CD4-positive, alpha-beta memory T cell (primary cell): ENCODE measurements at regions not wholly inside any gene's neighbourhood (a gene's known extent, or its start where the extent isn't known, plus 50 kb on each side); places are given as distances from the start of the nearest gene placed in this dataset.
"Not testable (repeated sequence)": the region's sequence is repeated elsewhere in the genome, so short reads cannot be mapped to it uniquely, and the experiment has no call there.

Experiments used
- CTCF ChIA-PET: fragments of 350-600 bp; sonication (Branson Sonifier 250); formaldehyde crosslinking; loops from one replicate; lab custom pipeline; 2021; ENCODE audit warnings: inconsistent platforms; ENCODE audit not compliant: partially characterized antibody; lab: Charles Lee
- POLR2A ChIA-PET: fragments of 350-600 bp; sonication (Branson Sonifier 250); formaldehyde crosslinking; loops from one replicate; lab custom pipeline; 2021; ENCODE audit not compliant: partially characterized antibody; lab: Charles Lee
- DNase-seq, 5 donors: peaks; one replicate each; pipeline versions ENCODE4 v3.0.0 to v3.0.0-alpha.2; 2020 to 2022; ENCODE audit warnings: mixed read lengths in 1 of 5
- H3K27ac ChIP-seq: one replicate; pipeline ENCODE4 v1.7.0; 2013; ENCODE audit warnings: low read depth, low read length
- H3K27me3 ChIP-seq: 2 replicates; pipeline ENCODE4 v1.7.0; 2013; ENCODE audit warnings: mild to moderate bottlenecking, low read length, moderate library complexity; ENCODE audit not compliant: insufficient read depth
- H3K36me3 ChIP-seq: 2 replicates; pipeline ENCODE4 v1.7.0; 2013; ENCODE audit warnings: mild to moderate bottlenecking, low read length, moderate library complexity; ENCODE audit not compliant: insufficient read depth
- H3K4me1 ChIP-seq: 2 replicates; pipeline ENCODE4 v1.7.0; 2013; ENCODE audit warnings: mild to moderate bottlenecking, low read length, moderate library complexity; ENCODE audit not compliant: insufficient read depth
- H3K4me3 ChIP-seq, 2 donors: one replicate each; pipeline ENCODE4 v1.7.0; 2013; ENCODE audit warnings: low read length in 2 of 2, mild to moderate bottlenecking in 1 of 2
- H3K9me3 ChIP-seq, 2 donors: one replicate each; pipeline ENCODE4 v1.7.0; 2013; ENCODE audit warnings: low read length in 2 of 2, control low read depth in 1 of 2; ENCODE audit not compliant: control insufficient read depth in 1 of 2
- H3K27ac Mint-ChIP-seq, 7 donors: one replicate each; pipeline ENCODE4 v1.8.0; 2020 to 2021; ENCODE audit warnings: mixed read lengths in 7 of 7, mild to moderate bottlenecking in 6 of 7, inconsistent platforms in 3 of 7, moderate library complexity in 3 of 7
- H3K27me3 Mint-ChIP-seq, 2 donors: one replicate each; pipeline ENCODE4 v1.8.0; 2020 to 2021; ENCODE audit warnings: mixed read lengths in 2 of 2
- H3K36me3 Mint-ChIP-seq, 2 donors: one replicate each; pipeline ENCODE4 v1.8.0; 2020 to 2021; ENCODE audit warnings: mixed read lengths in 2 of 2, inconsistent platforms in 1 of 2, mild to moderate bottlenecking in 1 of 2
- H3K4me1 Mint-ChIP-seq, 4 donors: one replicate each; pipeline ENCODE4 v1.8.0; 2020 to 2021; ENCODE audit warnings: mixed read lengths in 4 of 4, mild to moderate bottlenecking in 1 of 4
- H3K4me3 Mint-ChIP-seq, 8 donors: one replicate each; pipeline ENCODE4 v1.8.0; 2020 to 2021; ENCODE audit warnings: mixed read lengths in 8 of 8, mild to moderate bottlenecking in 7 of 8, moderate library complexity in 6 of 8, inconsistent platforms in 3 of 8
- H3K9me3 Mint-ChIP-seq, 8 donors: one replicate each; pipeline ENCODE4 v1.8.0; 2020 to 2021; ENCODE audit warnings: mixed read lengths in 8 of 8, mild to moderate bottlenecking in 5 of 8, inconsistent platforms in 3 of 8, moderate library complexity in 1 of 8
- intact Hi-C: fragments of 100-400 bp; cut with micrococcal nuclease; formaldehyde crosslinking; loops from one replicate; pipeline ENCODE4 v1.15.1; 2023

GRCh38 chr6:135622081-135622480, 124.5 kb upstream of the AHI1 start:
- intact Hi-C loops: no loop called here
- Mint-ChIP-seq H3K4me3 (no peak overlapping the region), H3K36me3 (no peaks in the 10 kb centered on the region), H3K4me1 (peaks cover 3 to 11% (median 8%) of the 10 kb centered on the region in 4 donors), H3K27me3 (peaks cover 1 to 2% of the 10 kb centered on the region in 2 donors), H3K9me3 (peaks cover 0 to 3% (median 0%) of the 10 kb centered on the region in 8 donors), H3K27ac (no peak overlapping the region)
- DNase-seq: no peak
- CTCF ChIA-PET: interaction anchor here (0.7 kb wide), 1 partner anchor 1013 kb away, joined by 3 read pairs; no protein-coding TSS in a partner anchor
- Histone ChIP-seq H3K9me3 (no peaks in the 10 kb centered on the region), H3K27me3 (no peaks in the 10 kb centered on the region), H3K4me3 (no peak overlapping the region), H3K4me1 (no peaks in the 10 kb centered on the region), H3K27ac (no peak overlapping the region), H3K36me3 (no peaks in the 10 kb centered on the region)
- POLR2A ChIA-PET: no interaction called here

- Histone ChIP-seq H3K36me3 (no peaks in the 10 kb centered on the region), H3K27me3 (no peaks in the 10 kb centered on the region), H3K27ac (no peak overlapping the region), H3K4me3 (no peak overlapping the region), H3K9me3 (no peaks in the 10 kb centered on the region), H3K4me1 (no peaks in the 10 kb centered on the region)
- Mint-ChIP-seq H3K27ac (no peak overlapping the region), H3K36me3 (no peaks in the 10 kb centered on the region), H3K4me3 (no peak overlapping the region), H3K9me3 (peaks cover 0 to 3% (median 0%) of the 10 kb centered on the region in 8 donors), H3K27me3 (peaks cover 0 to 2% of the 10 kb centered on the region in 2 donors), H3K4me1 (peaks cover 3 to 11% (median 8%) of the 10 kb centered on the region in 4 donors)
- DNase-seq: no peak
- ChIA-PET CTCF (interaction anchor here (1.1 kb wide), 1 partner anchor 603 kb away, joined by 3 read pairs; no protein-coding TSS in a partner anchor), POLR2A (no interaction called here)
- intact Hi-C loops: no loop called here
These were observed 126.4 kb upstream of the AHI1 start for GRCh38 chr6:135623979-135624378.

GRCh38 chr6:135624402-135625295, 127.1 kb upstream of the AHI1 start:
- peaks cover 0 to 3% (median 0%) of the 10 kb centered on the region in 8 donors for H3K9me3 Mint-ChIP-seq

DNA sequence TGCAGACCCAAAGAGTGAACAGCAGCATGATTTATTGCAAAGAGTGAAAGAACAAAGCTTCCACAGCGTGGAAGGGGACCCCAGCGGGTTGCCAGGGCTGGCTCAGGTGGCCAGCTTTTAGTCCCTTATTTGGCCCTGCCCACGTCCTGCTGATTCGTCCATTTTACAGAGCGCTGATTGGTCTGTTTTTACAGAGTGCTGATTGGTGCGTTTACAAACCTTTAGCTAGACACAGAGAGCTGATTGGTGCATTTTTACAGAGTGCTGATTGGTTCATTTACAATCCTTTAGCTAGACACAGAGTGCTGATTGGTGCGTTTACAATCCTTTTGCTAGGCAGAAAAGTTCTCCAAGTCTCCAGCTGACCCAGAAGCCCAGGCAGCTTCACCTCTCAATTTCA, 128.5 kb upstream of the AHI1 start:
- intact Hi-C loops, H3K27ac Mint-ChIP-seq, H3K9me3 ChIP-seq, H3K27ac ChIP-seq, H3K36me3 Mint-ChIP-seq, POLR2A ChIA-PET, H3K36me3 ChIP-seq, H3K27me3 Mint-ChIP-seq, H3K4me1 ChIP-seq, H3K9me3 Mint-ChIP-seq, H3K27me3 ChIP-seq, CTCF ChIA-PET, H3K4me3 Mint-ChIP-seq, H3K4me3 ChIP-seq, DNase-seq: not testable (repeated sequence)
- H3K4me1 Mint-ChIP-seq: peaks cover 3 to 11% (median 8%) of the 10 kb centered on the region in 4 donors

More at GRCh38 chr6:135624402-135625295, 127.1 kb upstream of the AHI1 start:
- Mint-ChIP-seq H3K27me3 (peaks cover 0 to 2% of the 10 kb centered on the region in 2 donors), H3K4me1 (peaks cover 3 to 11% (median 8%) of the 10 kb centered on the region in 4 donors), H3K4me3 (no peak overlapping the region), H3K27ac (no peak overlapping the region), H3K36me3 (no peaks in the 10 kb centered on the region)
- no peaks in the 10 kb centered on the region for H3K4me1 ChIP-seq
- H3K27me3 ChIP-seq: no peaks in the 10 kb centered on the region
- intact Hi-C loops: no loop called here
- H3K9me3 ChIP-seq: no peaks in the 10 kb centered on the region
- ChIA-PET POLR2A (no interaction called here), CTCF (interaction anchor here (0.9 to 1.1 kb wide), 2 partner anchors 285 to 602 kb away, joined by 3 read pairs; no protein-coding TSS in a partner anchor)
- peak in 2 of 5 donors; percentile 0 to 1 for DNase-seq
- H3K4me3 ChIP-seq: no peak overlapping the region
- H3K27ac ChIP-seq: no peak overlapping the region
- no peaks in the 10 kb centered on the region for H3K36me3 ChIP-seq

GRCh38 chr6:135627092-135627715, 129.7 kb upstream of the AHI1 start:
- Mint-ChIP-seq H3K36me3 (no peaks in the 10 kb centered on the region), H3K4me3 (no peak overlapping the region), H3K27ac (no peak overlapping the region), H3K4me1 (peaks cover 3 to 11% (median 8%) of the 10 kb centered on the region in 4 donors), H3K9me3 (peaks cover 0 to 2% (median 0%) of the 10 kb centered on the region in 8 donors), H3K27me3 (peaks cover 0 to 2% of the 10 kb centered on the region in 2 donors)
- H3K4me1 ChIP-seq: no peaks in the 10 kb centered on the region
- ChIA-PET POLR2A (no interaction called here), CTCF (no interaction called here)
- H3K27me3 ChIP-seq: no peaks in the 10 kb centered on the region
- intact Hi-C loops: no loop called here
- no peaks in the 10 kb centered on the region for H3K9me3 ChIP-seq
- H3K4me3 ChIP-seq: no peak overlapping the region
- H3K36me3 ChIP-seq: no peaks in the 10 kb centered on the region
- no peak for DNase-seq
- no peak overlapping the region for H3K27ac ChIP-seq

- intact Hi-C loops: no loop called here
- CTCF ChIA-PET: no interaction called here
- no peaks in the 10 kb centered on the region for H3K36me3 Mint-ChIP-seq
These were observed 133.3 kb upstream of the AHI1 start for GRCh38 chr6:135630789-135631376.

DNA sequence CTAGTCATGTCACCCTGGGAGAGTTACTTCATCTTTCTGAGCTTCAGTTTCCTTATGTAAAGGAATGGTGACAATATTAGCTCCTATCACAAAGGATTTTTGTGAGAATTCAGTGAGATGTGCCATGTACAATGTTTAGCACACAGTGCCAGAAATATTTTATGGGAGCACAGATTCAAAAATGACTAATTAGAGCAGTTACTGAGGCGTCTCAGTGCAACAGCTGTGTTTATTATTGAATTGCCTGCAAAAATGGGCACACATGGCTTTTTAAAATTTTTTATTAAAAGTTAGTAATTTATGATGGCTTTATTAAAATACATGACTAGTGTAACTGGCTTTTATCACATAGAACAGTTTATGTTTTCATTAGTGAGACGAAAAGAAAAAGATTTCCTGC, 134.3 kb upstream of the AHI1 start:
- no peaks in the 10 kb centered on the region for H3K27me3 ChIP-seq
- H3K36me3 ChIP-seq: no peaks in the 10 kb centered on the region
- H3K27ac ChIP-seq: no peak overlapping the region
- no peaks in the 10 kb centered on the region for H3K36me3 Mint-ChIP-seq
- ChIA-PET POLR2A (no interaction called here), CTCF (no interaction called here)
- H3K9me3 Mint-ChIP-seq: no peaks in the 10 kb centered on the region
- DNase-seq: no peak
- no peak overlapping the region for H3K27ac Mint-ChIP-seq
- no peak overlapping the region for H3K4me3 Mint-ChIP-seq
- H3K4me1 Mint-ChIP-seq: no peaks in the 10 kb centered on the region
- no peaks in the 10 kb centered on the region for H3K9me3 ChIP-seq
- H3K27me3 Mint-ChIP-seq: peaks cover 0 to 8% of the 10 kb centered on the region in 2 donors
- H3K4me1 ChIP-seq: no peaks in the 10 kb centered on the region
- intact Hi-C loops: no loop called here
- H3K4me3 ChIP-seq: no peak overlapping the region

More at GRCh38 chr6:135630789-135631376, 133.3 kb upstream of the AHI1 start:
- Mint-ChIP-seq H3K27me3 (peaks cover 0 to 6% of the 10 kb centered on the region in 2 donors), H3K4me1 (no peaks in the 10 kb centered on the region), H3K4me3 (no peak overlapping the region), H3K27ac (no peak overlapping the region), H3K9me3 (no peaks in the 10 kb centered on the region)
- Histone ChIP-seq H3K27ac (no peak overlapping the region), H3K4me1 (no peaks in the 10 kb centered on the region), H3K4me3 (no peak overlapping the region), H3K27me3 (no peaks in the 10 kb centered on the region), H3K36me3 (no peaks in the 10 kb centered on the region), H3K9me3 (no peaks in the 10 kb centered on the region)
- DNase-seq: no peak
- POLR2A ChIA-PET: no interaction called here
